ENCODE measurements at regions not wholly inside any gene's neighbourhood (a gene's known extent, or its start where the extent isn't known, plus 50 kb on each side); places are given as distances from the start of the nearest gene placed in this dataset.

- TF ChIP-seq CTCF (IDR thresholded peaks at IDR 0.05), result no peak
Observed at GRCh38 chr3:99366663-99367429, 271.5 kb upstream of the COL8A1 start.

GRCh38 chr3:99365979-99366378 lies 272.4 kb upstream of the COL8A1 start:
- no peak for TF ChIP-seq CTCF (IDR thresholded peaks at IDR 0.05)

DNA sequence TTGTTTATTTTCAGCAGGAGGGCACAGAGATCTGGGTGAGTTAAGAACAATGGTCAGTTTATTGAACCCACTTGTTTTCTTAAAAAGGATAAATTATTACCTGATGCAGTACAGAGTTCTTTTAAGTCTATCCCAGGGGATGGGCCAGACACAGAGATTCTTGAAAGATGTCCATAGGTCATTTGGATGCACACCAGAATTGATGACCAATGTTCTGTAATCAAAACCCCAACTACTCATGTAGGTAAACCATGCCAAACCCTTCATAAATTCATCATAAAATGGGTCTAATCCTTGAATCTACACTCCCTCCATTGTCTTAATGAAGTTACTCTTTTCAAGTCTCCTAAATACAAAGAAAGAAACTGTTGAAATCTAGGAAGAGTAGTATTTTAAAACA lies 273.0 kb upstream of the COL8A1 start:
- no peak for TF ChIP-seq CTCF (IDR thresholded peaks at IDR 0.05)

DNA sequence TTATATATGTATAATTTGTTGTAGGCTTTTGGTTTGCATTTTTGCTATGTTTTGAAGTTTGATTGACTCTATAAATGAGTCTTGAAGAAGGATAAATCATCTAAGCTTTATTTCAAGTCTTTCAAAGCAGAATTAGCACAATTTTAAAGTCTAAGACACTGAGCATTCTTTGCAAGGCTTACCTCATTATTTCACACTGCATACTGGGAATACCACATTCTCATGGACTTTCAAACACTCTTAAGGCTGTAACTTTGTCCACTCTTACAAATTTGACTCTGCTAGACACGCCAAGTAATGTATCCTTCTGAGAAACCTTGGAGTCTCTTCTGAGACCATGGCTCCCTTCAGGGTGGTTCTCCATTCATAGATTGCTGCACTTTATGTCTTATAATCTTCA lies 281.3 kb upstream of the COL8A1 start:
- TF ChIP-seq CTCF (IDR thresholded peaks at IDR 0.05), result no peak

DNA sequence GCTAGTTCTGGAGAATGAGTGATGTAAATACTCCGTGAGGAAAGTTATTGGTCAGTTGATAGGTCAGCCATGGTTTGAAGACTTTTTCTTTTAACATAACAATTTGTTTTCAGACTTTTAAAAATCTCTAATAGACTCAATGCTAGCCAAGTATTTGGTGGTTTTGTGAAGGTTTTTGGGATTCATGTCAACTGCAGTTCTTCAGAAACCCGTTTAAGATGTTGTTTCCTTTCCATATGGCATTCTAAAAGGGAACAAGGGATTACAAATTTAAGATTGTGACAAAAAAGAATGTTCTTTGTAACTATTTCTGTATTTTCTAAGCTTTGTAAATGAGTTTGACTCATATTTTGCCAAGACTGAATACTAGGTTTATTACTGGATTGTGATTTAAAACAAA lies 281.7 kb upstream of the COL8A1 start:
- no peak for TF ChIP-seq CTCF (IDR thresholded peaks at IDR 0.05)

DNA sequence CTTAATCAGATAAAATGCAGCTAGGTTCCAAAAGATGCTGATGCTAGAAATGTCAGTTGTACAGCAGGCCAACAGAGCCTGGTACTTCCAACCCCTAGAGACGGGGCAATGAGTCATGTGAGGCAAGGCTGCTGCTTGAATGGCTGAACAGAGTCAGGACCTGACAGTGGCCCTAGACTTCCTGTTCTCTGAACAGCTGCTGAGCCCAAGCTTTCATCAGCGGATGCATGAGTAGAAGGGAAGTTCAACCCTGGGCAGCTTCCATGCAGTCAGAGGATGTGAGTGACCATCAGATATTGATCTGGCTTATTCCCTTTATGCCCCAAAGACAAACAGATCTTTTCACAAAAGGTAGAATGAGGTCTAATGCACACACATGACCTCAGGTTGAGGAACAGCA lies 282.9 kb upstream of the COL8A1 start:
- TF ChIP-seq CTCF (IDR thresholded peaks at IDR 0.05), result no peak

DNA sequence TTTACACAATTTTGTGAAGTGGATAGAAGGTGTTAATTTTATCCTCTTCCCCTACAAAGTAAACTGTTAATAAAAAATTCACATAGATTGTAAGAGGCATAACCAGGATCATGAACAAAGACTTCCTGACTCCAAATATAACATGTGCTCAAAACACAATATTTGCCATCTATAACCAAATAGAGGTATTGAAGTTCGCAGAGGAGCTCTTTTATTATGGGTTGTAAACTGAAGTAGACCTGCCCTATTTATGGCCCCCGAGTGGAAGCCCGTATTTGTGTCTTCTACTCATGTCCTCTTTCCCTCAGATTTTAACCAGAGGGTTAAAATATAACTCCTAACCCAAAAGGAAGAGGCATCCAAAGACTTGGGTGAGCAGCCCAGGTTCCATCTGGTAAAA lies 285.6 kb upstream of the COL8A1 start:
- no peak for TF ChIP-seq CTCF (IDR thresholded peaks at IDR 0.05)

GRCh38 chr3:99351122-99351521 lies 287.3 kb upstream of the COL8A1 start:
- TF ChIP-seq CTCF (IDR thresholded peaks at IDR 0.05), result no peak
